ENCODE measurements at regions not wholly inside any gene's neighbourhood (a gene's known extent, or its start where the extent isn't known, plus 50 kb on each side); places are given as distances from the start of the nearest gene placed in this dataset.

DNA sequence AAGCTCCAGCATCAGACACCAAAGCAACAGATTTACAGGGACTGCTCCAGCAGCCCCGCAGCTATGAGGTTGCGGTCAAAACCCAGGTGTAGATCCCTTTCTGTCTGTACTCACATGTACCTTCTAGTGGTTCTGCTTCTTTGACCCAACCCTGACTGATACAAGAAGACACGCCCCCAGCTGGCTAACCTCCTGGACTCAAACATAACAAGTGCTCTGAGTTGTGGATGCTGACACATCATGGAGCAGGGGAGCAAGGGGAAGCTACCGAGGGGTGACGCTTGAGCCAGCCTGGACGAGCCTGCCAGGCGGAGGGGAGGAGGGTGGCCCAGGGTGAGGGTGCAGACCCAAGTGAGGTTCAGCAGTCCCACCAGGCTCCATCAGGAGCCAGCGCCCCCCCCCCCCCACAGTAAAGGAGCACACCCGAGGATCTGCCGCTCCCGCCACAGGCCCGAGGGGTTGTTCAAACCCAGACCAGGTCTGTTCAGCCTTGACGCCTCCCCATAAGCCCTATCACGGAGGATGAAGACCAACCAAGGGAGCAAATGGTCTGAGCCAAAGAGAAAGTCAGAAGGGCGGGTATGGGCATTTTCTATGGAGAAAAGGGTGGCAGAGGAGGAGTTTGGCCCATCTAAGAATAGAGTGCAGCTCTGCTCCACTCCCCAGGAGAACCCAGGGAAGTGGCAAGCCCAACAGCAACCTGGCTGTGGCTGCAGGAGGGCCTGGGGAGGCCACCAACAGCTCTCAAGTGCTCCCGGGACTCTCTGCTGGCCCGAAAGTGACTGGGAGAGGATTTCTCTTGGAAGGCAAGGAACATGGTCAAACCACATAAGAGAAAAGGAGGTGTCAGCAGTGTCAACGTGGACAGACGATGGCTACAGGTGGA lies 229.4 kb downstream of the BCL11B start:
- no peak for DNase-seq (ENCODE audit: low read depth)
- TF ChIP-seq, protein P1, sequence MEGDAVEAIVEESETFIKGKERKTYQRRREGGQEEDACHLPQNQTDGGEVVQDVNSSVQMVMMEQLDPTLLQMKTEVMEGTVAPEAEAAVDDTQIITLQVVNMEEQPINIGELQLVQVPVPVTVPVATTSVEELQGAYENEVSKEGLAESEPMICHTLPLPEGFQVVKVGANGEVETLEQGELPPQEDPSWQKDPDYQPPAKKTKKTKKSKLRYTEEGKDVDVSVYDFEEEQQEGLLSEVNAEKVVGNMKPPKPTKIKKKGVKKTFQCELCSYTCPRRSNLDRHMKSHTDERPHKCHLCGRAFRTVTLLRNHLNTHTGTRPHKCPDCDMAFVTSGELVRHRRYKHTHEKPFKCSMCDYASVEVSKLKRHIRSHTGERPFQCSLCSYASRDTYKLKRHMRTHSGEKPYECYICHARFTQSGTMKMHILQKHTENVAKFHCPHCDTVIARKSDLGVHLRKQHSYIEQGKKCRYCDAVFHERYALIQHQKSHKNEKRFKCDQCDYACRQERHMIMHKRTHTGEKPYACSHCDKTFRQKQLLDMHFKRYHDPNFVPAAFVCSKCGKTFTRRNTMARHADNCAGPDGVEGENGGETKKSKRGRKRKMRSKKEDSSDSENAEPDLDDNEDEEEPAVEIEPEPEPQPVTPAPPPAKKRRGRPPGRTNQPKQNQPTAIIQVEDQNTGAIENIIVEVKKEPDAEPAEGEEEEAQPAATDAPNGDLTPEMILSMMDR (conservative IDR thresholded peaks at IDR 0.05; ENCODE audit: low read depth, low read length), result no peak
- H3K4me3 ChIP-seq (ENCODE audit: low read length), result no peak overlapping the region

DNA sequence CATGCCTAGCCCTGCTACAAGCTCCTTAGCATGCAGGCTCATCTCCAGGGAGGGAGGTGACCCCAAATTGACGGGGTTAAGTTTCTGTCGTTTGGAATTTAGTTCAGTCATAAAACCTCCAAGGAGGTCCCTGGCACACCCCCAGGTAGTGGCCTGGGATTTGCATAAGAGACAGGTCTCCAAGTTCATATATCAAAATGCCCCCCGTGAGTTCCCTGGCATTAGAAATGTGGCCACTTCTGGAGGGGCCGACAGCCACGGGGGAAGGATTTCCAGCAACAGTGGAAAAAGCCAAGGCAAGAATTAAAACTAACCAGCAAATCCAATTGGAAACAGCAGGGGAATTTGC lies 228.8 kb downstream of the BCL11B start:
- no peak for DNase-seq (ENCODE audit: low read depth)
- no peak overlapping the region for H3K4me3 ChIP-seq (ENCODE audit: low read length)
- TF ChIP-seq, protein P1 (conservative IDR thresholded peaks at IDR 0.05; ENCODE audit: low read depth, low read length), result no peak

DNA sequence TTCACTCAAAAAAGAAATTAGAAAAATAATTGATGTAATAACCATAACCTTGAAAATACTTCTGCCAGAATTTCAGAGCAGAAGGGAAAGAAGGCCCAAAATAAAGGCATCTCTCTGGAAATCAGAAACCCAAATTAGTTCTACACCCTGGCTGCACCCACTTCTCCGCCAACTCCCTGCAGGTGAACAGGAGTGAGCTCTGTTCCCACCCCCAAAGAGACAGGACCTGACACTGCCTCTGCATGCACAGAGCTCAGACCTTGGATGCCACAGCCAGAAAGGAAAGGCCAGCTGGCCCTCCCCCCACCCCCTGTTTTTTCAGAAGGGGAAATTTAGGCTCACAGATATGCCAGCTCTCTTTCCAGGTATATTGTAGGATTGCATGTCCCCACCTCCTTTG lies 228.2 kb downstream of the BCL11B start:
- TF ChIP-seq, protein P1 (conservative IDR thresholded peaks at IDR 0.05; ENCODE audit: low read depth, low read length), result no peak
- no peak overlapping the region for H3K4me3 ChIP-seq (ENCODE audit: low read length)
- DNase-seq (ENCODE audit: low read depth), result no peak

DNA sequence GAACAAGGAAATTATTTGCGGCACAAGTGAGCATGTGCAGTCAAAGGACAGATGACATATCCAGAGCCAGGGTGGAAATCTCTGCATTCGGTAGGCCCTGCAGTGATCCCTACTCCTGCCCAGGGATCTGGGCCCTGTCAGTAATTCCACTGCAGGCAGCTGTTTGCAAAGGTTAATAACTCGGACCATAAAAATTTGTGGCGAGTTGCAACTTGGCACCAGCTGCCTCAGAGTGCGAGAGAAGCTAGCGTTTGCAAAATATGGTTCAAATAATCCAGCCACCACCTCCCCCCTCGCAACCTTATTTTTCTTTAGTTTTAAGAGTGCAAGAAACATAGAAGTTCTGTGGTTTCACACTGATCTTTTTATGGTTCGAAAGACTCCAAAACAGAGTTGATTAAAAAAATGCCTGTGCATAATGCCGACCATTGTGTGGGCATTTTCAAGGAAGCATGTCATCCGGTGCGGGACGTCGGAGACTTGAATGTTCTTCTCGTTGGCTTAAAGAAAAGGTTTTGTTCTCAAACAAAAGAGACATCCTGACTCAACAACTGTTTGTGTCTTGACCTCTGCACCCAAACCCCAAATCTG lies 224.5 kb downstream of the BCL11B start:
- DNase-seq (ENCODE audit: low read depth), result no peak
- no peak overlapping the region for H3K4me3 ChIP-seq (ENCODE audit: low read length)
- TF ChIP-seq, protein P1 (conservative IDR thresholded peaks at IDR 0.05; ENCODE audit: low read depth, low read length), result no peak

DNA sequence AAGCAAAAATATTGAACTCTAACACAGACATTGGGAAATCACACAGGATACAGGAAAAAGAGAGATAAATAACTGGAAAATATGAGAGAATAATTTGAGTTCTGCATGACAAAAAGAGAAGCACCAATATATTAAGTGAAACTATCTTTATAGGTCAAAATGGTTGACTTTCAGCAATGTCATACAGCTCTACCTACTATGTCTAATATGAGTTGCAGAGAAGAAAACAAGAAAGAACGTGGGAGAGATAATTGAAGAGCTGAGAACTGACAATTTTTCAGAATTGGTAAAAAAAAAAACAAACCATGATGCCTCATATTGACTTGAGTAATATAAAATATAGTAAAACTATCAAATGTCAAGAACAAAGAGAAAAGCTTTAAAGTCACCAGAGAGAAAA lies 221.7 kb downstream of the BCL11B start:
- H3K4me3 ChIP-seq (ENCODE audit: low read length), result no peak overlapping the region
- TF ChIP-seq, protein P1 (conservative IDR thresholded peaks at IDR 0.05; ENCODE audit: low read depth, low read length), result no peak
- DNase-seq (ENCODE audit: low read depth), result no peak

DNA sequence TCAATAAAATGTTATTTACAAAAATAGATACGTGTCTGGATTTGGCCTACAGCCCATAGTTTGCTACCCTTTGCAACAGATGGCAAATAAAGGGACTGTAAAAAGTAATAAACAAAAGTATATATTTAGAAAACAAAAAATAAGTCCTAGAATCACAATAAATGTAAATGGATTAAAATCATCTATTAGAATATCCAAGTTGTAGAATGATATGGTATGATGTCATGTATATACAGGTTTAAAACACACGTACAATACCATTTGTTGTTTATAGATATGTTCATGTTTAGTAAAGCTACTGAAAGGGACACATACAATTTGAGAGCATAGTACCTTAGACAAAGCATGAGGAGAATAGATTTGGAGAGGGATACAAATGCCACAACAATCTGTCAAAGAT lies 219.5 kb downstream of the BCL11B start:
- no peak for DNase-seq (ENCODE audit: low read depth)
- no peak overlapping the region for H3K4me3 ChIP-seq (ENCODE audit: low read length)
- TF ChIP-seq, protein P1 (conservative IDR thresholded peaks at IDR 0.05; ENCODE audit: low read depth, low read length), result no peak

DNA sequence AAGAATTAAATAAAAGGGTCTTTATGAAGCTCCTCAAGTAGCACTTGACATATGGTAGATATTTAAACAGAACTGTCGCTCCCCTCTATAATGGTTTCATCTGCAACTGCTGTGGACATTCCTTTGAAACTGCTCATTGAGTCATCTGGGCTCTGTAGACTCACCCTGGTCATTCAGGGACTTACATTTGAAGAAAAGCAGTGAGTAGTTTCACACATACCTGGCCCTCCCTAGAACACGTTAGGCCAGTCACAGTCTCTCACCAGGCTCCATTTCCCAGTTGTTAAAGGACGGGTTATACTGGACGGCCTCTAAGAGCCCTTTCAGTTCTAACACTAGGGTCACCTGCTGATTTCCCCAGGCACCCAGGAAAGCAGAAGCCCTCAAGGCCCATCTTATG lies 217.0 kb downstream of the BCL11B start:
- H3K4me3 ChIP-seq (ENCODE audit: low read length), result no peak overlapping the region
- no peak for DNase-seq (ENCODE audit: low read depth)
- TF ChIP-seq, protein P1 (conservative IDR thresholded peaks at IDR 0.05; ENCODE audit: low read depth, low read length), result no peak

All from retinal pigment epithelial cell (primary cell).